Esophagus muscularis mucosa (tissue), 4 donors: ENCODE measurements at regions not wholly inside any gene's neighbourhood (a gene's known extent, or its start where the extent isn't known, plus 50 kb on each side); places are given as distances from the start of the nearest gene placed in this dataset.

Experiments used
- DNase-seq: peaks from one replicate; pipeline ENCODE4 v3.0.0-alpha.2; 2017; ENCODE audit errors: extremely low spot score
- H3K27ac ChIP-seq, 4 donors: fragments of 200-600 bp; sonication (generic); replicated peaks in 1 of 4; 1 replicate in 3 of 4; 2 replicates in 1 of 4; pipeline ENCODE4 v1.5.1; 2016 to 2019; ENCODE audit warnings: mild to moderate bottlenecking in 1 of 4
- H3K27me3 ChIP-seq, 4 donors: fragments of 200-600 bp; sonication (generic); one replicate each; pipeline versions ENCODE4 v1.5.1 to v1.6.0; 2016 to 2019
- H3K36me3 ChIP-seq, 4 donors: fragments of 200-600 bp; sonication (generic); one replicate each; pipeline ENCODE4 v1.5.1; 2016 to 2019
- H3K4me1 ChIP-seq, 4 donors: fragments of 200-600 bp; sonication (generic); one replicate each; pipeline ENCODE4 v1.5.1; 2016 to 2019
- H3K4me3 ChIP-seq, 4 donors: fragments of 200-600 bp; sonication (generic); 1 replicate in 2 of 4; 2 replicates in 2 of 4; pipeline ENCODE4 v1.5.1; 2016 to 2019; ENCODE audit warnings: mild to moderate bottlenecking in 4 of 4, moderate library complexity in 1 of 4
- H3K9me3 ChIP-seq, 4 donors: fragments of 200-600 bp; sonication (generic); 1 replicate in 3 of 4; 2 replicates in 1 of 4; pipeline ENCODE4 v1.5.1; 2016 to 2019
- CTCF ChIP-seq, 3 experiments: fragments of 200-600 bp in 2 of 3; fragments of 450-650 bp in 1 of 3; sonication (generic) in 2 of 3; IDR thresholded peaks; one replicate each; pipeline ENCODE4 v1.5.1; 2017 to 2019; ENCODE audit warnings: antibody characterized with exemption in 3 of 3, mild to moderate bottlenecking in 2 of 3, moderate library complexity in 1 of 3
- EP300 ChIP-seq: sonication (generic); formaldehyde crosslinking; IDR thresholded peaks from one replicate; pipeline ENCODE4 v1.6.1; 2017; ENCODE audit warnings: antibody characterized with exemption
- POLR2A ChIP-seq: fragments of 450-650 bp; IDR thresholded peaks from one replicate; pipeline ENCODE4 v1.6.1; 2017; ENCODE audit warnings: antibody characterized with exemption, moderate library complexity, mild to moderate bottlenecking, low read depth
- POLR2AphosphoS5 ChIP-seq, 2 donors: sonication (generic); formaldehyde crosslinking; IDR thresholded peaks; one replicate each; pipeline ENCODE4 v1.6.1; 2017; ENCODE audit warnings: antibody characterized with exemption in 2 of 2
- WGBS: methylation state at CpG from one replicate; pipeline ENCODE4 v1.1.5; 2018; 5-methylcytosine and 5-hydroxymethylcytosine counted together
- intact Hi-C: fragments of 100-400 bp; cut with DNase I; formaldehyde crosslinking; loops from one replicate; pipeline ENCODE4 v1.15.1; 2023

- Histone ChIP-seq H3K4me3 (no peak overlapping the region), H3K4me1 (no peaks in the 10 kb centered on the region), H3K27ac (no peak overlapping the region), H3K9me3 (peaks cover 0 to 6% (median 2%) of the 10 kb centered on the region in 4 donors), H3K36me3 (no peaks in the 10 kb centered on the region), H3K27me3 (no peaks in the 10 kb centered on the region)
- no peak for DNase-seq
- no peak for TF ChIP-seq POLR2A
- no peak for TF ChIP-seq EP300
- TF ChIP-seq POLR2AphosphoS5 (IDR thresholded peaks at IDR 0.05) = no peak
- TF ChIP-seq CTCF (IDR thresholded peaks at IDR 0.05) = no peak
- WGBS = 73% methylated on average over 3 of the region's 3 CpGs
- intact Hi-C loops = no loop called here
These were observed 1059.5 kb downstream of the FAM181B start for GRCh38 chr11:81674211-81674610.

GRCh38 chr11:81673001-81673400 lies 1060.7 kb downstream of the FAM181B start:
- H3K27ac ChIP-seq = no peak overlapping the region
- TF ChIP-seq CTCF (IDR thresholded peaks at IDR 0.05) (no peak), EP300 (no peak), POLR2AphosphoS5 (IDR thresholded peaks at IDR 0.05) (no peak), POLR2A (no peak)
- intact Hi-C loops = no loop called here
- H3K4me3 ChIP-seq = no peak overlapping the region
- no peaks in the 10 kb centered on the region for H3K36me3 ChIP-seq
- no peak for DNase-seq
- no peaks in the 10 kb centered on the region for H3K4me1 ChIP-seq
- H3K27me3 ChIP-seq = no peaks in the 10 kb centered on the region
- H3K9me3 ChIP-seq = peaks cover 0 to 6% (median 2%) of the 10 kb centered on the region in 4 donors

- Histone ChIP-seq H3K9me3 (no peaks in the 10 kb centered on the region), H3K4me1 (no peaks in the 10 kb centered on the region), H3K36me3 (no peaks in the 10 kb centered on the region), H3K27ac (no peak overlapping the region), H3K27me3 (no peaks in the 10 kb centered on the region), H3K4me3 (no peak overlapping the region)
- DNase-seq = no peak
- intact Hi-C loops = no loop called here
- TF ChIP-seq EP300 (no peak), POLR2AphosphoS5 (IDR thresholded peaks at IDR 0.05) (no peak), CTCF (IDR thresholded peaks at IDR 0.05) (no peak), POLR2A (no peak)
- WGBS = 96% methylated on average over 1 of the region's 1 CpG
These were observed 1063.6 kb downstream of the FAM181B start for GRCh38 chr11:81669935-81670543.

GRCh38 chr11:81658722-81659121 lies 1074.9 kb downstream of the FAM181B start:
- H3K4me1 ChIP-seq = no peaks in the 10 kb centered on the region
- 38% methylated on average over 1 of the region's 1 CpG for WGBS
- no peak overlapping the region for H3K4me3 ChIP-seq
- intact Hi-C loops = no loop called here
- TF ChIP-seq EP300 (no peak), POLR2AphosphoS5 (IDR thresholded peaks at IDR 0.05) (no peak), CTCF (IDR thresholded peaks at IDR 0.05) (no peak), POLR2A (no peak)
- H3K27ac ChIP-seq = no peak overlapping the region
- H3K27me3 ChIP-seq = no peaks in the 10 kb centered on the region
- H3K36me3 ChIP-seq = no peaks in the 10 kb centered on the region
- H3K9me3 ChIP-seq = peaks cover 0 to 15% (median 12%) of the 10 kb centered on the region in 4 donors
- no peak for DNase-seq

GRCh38 chr11:81655351-81655750 lies 1078.3 kb downstream of the FAM181B start:
- DNase-seq = no peak
- H3K4me1 ChIP-seq = no peaks in the 10 kb centered on the region
- no peak for TF ChIP-seq POLR2AphosphoS5 (IDR thresholded peaks at IDR 0.05)
- no peak for TF ChIP-seq EP300
- TF ChIP-seq POLR2A = no peak
- no peak for TF ChIP-seq CTCF (IDR thresholded peaks at IDR 0.05)
- intact Hi-C loops = no loop called here
- no peak overlapping the region for H3K27ac ChIP-seq
- no peaks in the 10 kb centered on the region for H3K27me3 ChIP-seq
- H3K36me3 ChIP-seq = no peaks in the 10 kb centered on the region
- H3K4me3 ChIP-seq = no peak overlapping the region
- H3K9me3 ChIP-seq = peaks cover 0 to 15% (median 12%) of the 10 kb centered on the region in 4 donors
